Upper lobe of right lung (tissue), 1 donor: ENCODE measurements at regions not wholly inside any gene's neighbourhood (a gene's known extent, or its start where the extent isn't known, plus 50 kb on each side); places are given as distances from the start of the nearest gene placed in this dataset.
"Not testable (repeated sequence)": the region's sequence is repeated elsewhere in the genome, so short reads cannot be mapped to it uniquely, and the experiment has no call there.

Source experiments
- ATAC-seq: fragments of 200-7000 bp; cut with Tn5 transposase; one replicate; pipeline ENCODE4 v1.9.1; 2020; ENCODE audit warnings: mild to moderate bottlenecking, moderate library complexity
- DNase-seq: peaks from one replicate; pipeline ENCODE4 v3.0.0-alpha.2; 2020
- H3K27ac ChIP-seq: fragments of 200-600 bp; one replicate; pipeline ENCODE4 v1.8.0; 2022
- H3K27me3 ChIP-seq: fragments of 200-600 bp; one replicate; pipeline ENCODE4 v1.8.0; 2022; ENCODE audit warnings: mild to moderate bottlenecking
- H3K36me3 ChIP-seq: fragments of 200-600 bp; one replicate; pipeline ENCODE4 v1.8.0; 2022
- H3K4me1 ChIP-seq: fragments of 200-600 bp; one replicate; pipeline ENCODE4 v1.8.0; 2022
- H3K4me3 ChIP-seq: fragments of 200-600 bp; one replicate; pipeline ENCODE4 v1.8.0; 2022; ENCODE audit warnings: mild to moderate bottlenecking
- H3K9me3 ChIP-seq: fragments of 200-600 bp; one replicate; pipeline ENCODE4 v1.8.0; 2022
- intact Hi-C: fragments of 100-400 bp; cut with DNase I; formaldehyde crosslinking; loops from one replicate; pipeline ENCODE4 v1.11.0; 2022
- TF ChIP-seq, protein P1 (sequence below): fragments of 200-600 bp; IDR thresholded peaks from one replicate; pipeline ENCODE4 v1.8.0; 2022; ENCODE audit warnings: antibody characterized with exemption
- donor health status: DM: no; HTN: yes; CAD: no; lungs with severe emphysema.

DNA sequence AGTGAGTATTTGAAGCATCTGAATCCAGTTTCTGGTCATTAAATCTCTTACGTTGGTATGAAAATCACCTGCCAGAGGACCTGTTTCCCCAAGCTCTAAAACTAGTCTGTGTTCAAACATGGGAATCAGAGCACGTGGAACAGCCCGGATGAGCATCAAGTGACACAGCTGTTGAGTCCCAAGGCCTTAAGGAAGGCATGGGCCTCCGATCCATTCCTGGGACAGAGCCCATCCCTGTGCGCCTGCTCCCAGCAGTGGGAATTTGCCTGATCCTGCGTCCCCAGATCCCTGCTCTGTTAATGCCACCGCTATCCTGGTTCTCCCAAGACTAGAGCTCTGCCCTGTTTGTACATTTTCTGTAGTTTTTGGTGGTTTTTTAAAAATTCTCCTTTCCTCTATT lies 68.4 kb upstream of the FBXO28 start:
- intact Hi-C loops, result no loop called here
- Histone ChIP-seq H3K27ac (no peak overlapping the region), H3K27me3 (no peaks in the 10 kb centered on the region), H3K4me1 (no peaks in the 10 kb centered on the region), H3K36me3 (no peaks in the 10 kb centered on the region), H3K4me3 (no peak overlapping the region), H3K9me3 (no peaks in the 10 kb centered on the region)
- ATAC-seq, result no peak
- DNase-seq, result no peak
- TF ChIP-seq, protein P1, sequence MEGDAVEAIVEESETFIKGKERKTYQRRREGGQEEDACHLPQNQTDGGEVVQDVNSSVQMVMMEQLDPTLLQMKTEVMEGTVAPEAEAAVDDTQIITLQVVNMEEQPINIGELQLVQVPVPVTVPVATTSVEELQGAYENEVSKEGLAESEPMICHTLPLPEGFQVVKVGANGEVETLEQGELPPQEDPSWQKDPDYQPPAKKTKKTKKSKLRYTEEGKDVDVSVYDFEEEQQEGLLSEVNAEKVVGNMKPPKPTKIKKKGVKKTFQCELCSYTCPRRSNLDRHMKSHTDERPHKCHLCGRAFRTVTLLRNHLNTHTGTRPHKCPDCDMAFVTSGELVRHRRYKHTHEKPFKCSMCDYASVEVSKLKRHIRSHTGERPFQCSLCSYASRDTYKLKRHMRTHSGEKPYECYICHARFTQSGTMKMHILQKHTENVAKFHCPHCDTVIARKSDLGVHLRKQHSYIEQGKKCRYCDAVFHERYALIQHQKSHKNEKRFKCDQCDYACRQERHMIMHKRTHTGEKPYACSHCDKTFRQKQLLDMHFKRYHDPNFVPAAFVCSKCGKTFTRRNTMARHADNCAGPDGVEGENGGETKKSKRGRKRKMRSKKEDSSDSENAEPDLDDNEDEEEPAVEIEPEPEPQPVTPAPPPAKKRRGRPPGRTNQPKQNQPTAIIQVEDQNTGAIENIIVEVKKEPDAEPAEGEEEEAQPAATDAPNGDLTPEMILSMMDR, result no peak

DNA sequence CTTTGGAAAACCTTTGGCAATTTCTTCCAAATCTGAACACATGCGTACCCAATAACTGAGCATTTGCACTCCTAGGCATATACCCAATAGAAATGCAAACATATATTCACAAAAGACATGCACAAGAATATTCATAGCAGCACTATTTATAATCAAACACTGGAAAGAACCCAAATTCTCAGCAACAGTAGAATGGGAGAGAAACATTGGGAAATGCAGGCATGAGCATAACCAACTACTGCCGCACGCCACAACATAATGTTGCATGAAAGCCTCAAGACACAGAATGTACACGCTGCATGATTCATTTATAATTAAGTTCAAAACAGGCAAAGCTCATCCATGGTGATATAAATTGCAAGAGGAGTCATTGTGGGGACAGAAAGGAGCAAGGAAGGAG lies 69.5 kb upstream of the FBXO28 start:
- H3K9me3 ChIP-seq, result no peaks in the 10 kb centered on the region
- no peak overlapping the region for H3K27ac ChIP-seq
- TF ChIP-seq, protein P1, result no peak
- no peaks in the 10 kb centered on the region for H3K4me1 ChIP-seq
- intact Hi-C loops, result no loop called here
- ATAC-seq (no peak), DNase-seq (no peak)
- H3K36me3 ChIP-seq, result no peaks in the 10 kb centered on the region
- no peaks in the 10 kb centered on the region for H3K27me3 ChIP-seq
- no peak overlapping the region for H3K4me3 ChIP-seq

DNA sequence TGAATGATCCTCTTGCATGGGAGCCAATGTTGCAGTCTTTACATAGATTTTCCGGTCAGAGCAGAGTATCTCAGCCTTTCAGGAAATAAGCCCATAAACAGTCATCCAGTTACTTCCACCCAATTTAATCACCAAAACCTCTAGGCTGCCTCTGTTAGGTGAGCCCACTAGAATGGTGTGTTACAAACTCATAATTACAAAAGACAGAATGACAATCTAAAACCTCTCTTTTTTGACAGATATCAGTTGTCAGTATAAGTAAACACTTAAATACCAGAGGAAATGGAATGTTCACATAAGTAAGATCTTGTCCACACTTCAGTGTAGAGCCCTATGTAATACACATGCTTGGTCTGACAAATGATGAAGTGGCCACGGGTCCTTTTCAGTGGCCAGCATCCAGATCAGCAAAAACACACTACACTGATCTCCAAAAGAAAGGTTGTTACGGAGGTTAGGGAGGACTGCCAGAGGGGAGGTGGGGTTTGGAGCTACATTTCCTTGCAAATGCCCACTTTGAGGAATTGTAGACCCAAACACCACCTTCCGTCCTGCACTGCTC lies 71.3 kb upstream of the FBXO28 start:
- no peak for DNase-seq
- Histone ChIP-seq H3K27me3 (no peaks in the 10 kb centered on the region), H3K27ac (no peak overlapping the region), H3K9me3 (no peaks in the 10 kb centered on the region), H3K36me3 (no peaks in the 10 kb centered on the region), H3K4me3 (no peak overlapping the region), H3K4me1 (no peaks in the 10 kb centered on the region)
- ATAC-seq, result no peak
- TF ChIP-seq, protein P1, result no peak
- intact Hi-C loops, result no loop called here

DNA sequence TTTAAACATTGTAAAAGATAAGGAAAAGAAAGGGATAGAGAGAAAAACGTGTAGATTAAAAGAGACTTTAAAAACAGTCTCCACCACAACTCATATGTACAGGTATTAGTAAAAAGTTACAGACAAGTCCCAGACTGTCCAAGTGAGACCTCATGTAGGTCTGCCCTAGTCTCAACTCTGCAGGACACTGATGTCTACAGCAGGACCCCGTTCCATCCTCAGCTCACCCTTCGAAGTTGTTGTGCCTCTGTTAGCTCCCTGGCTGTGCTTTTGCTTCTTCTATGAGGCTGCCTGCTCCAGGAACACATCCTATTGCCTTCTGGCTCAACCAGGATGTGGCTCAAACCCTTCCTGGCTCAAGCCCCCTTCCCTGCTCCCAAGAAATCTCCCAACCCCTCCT lies 72.9 kb upstream of the FBXO28 start:
- TF ChIP-seq, protein P1, result no peak
- Histone ChIP-seq H3K9me3 (no peaks in the 10 kb centered on the region), H3K4me1 (no peaks in the 10 kb centered on the region), H3K36me3 (no peaks in the 10 kb centered on the region), H3K4me3 (no peak overlapping the region), H3K27ac (no peak overlapping the region), H3K27me3 (no peaks in the 10 kb centered on the region)
- ATAC-seq, result no peak
- DNase-seq, result no peak
- intact Hi-C loops, result no loop called here

DNA sequence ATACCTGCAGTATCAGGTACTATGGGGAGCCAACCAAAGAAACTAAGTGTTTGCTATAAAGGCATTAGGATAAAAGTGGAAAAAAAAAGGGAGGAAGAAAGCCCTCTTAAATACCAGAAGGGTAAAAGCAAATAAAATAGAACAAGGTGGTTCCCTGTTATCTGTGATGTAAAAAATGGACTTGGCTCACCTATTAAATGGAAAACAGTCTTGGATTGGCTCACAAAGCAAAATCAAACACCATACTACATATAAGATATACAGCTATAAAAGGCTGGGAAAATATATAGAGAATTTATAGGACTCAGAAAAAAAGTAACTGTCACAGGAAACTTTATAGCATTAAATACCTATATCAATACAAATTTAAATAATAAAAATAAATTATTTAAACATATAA lies 73.5 kb upstream of the FBXO28 start:
- H3K4me3 ChIP-seq, H3K4me1 ChIP-seq, ATAC-seq, intact Hi-C loops, H3K27ac ChIP-seq, H3K27me3 ChIP-seq, DNase-seq, H3K9me3 ChIP-seq, H3K36me3 ChIP-seq: not testable (repeated sequence)

DNA sequence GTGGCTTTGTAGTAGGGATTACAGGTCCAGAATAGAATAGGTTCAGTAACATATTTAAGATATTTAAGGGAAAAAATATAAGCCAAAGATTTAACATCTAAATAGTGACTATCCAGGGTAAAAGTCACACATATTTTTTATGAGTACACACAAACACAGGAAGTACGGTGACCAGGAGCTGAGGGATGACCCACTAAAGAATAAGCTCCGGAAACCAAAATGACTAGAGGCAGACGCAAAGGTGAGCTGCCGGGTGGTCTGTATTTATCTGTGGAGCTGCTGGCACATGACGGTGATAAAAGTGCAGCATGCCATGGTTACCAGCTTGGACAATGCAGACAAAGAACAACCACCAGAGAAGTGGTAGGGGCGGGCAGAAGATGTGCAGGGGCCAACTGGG lies 73.9 kb upstream of the FBXO28 start:
- H3K27ac ChIP-seq, H3K36me3 ChIP-seq, intact Hi-C loops, DNase-seq, H3K4me3 ChIP-seq, H3K27me3 ChIP-seq, H3K4me1 ChIP-seq, ATAC-seq, H3K9me3 ChIP-seq: not testable (repeated sequence)

DNA sequence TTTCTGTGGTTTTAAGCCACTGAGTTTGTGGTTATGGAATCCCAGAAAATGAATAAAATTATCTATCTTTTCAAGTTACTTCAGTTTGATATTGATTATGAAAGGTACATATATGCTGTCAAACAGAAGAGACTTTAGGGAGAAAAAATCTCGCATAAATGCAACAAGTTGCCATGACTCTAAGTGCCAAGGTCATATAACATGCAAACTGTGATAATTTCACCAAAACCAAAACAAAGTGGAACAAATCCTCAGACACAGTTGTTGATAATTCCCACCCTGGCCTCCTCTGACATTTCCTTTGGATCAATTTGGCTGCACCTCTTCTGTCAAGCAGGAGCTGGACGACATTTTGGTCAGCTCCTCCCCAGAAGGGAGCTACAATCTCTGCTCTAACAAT lies 75.1 kb upstream of the FBXO28 start:
- intact Hi-C loops, H3K4me3 ChIP-seq, H3K36me3 ChIP-seq: not testable (repeated sequence)

DNA sequence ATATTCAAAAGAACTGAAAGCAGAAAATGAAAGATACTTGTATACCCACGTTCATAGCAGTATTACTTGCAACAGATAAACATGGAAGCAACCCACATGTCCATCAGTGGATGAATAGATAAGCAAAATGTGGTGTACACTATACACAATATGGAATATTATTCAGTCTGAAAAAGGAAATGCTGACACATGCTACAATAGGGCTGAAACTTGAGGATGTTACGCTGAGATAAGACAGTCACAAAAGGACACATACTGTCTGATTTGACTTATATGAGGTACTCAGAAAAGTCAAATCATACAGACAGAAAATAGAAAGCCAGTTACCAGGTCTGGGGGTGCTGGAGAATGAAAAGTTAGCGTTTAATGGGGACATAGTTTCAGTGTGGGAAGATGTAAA lies 76.5 kb upstream of the FBXO28 start:
- intact Hi-C loops, H3K4me1 ChIP-seq, H3K27me3 ChIP-seq, H3K9me3 ChIP-seq, H3K36me3 ChIP-seq, DNase-seq, H3K27ac ChIP-seq, ATAC-seq, H3K4me3 ChIP-seq: not testable (repeated sequence)

More for the DNA sequence above, 75.1 kb upstream of the FBXO28 start:
- not testable (repeated sequence) for DNase-seq, H3K27me3 ChIP-seq, ATAC-seq, H3K4me1 ChIP-seq, H3K9me3 ChIP-seq, H3K27ac ChIP-seq

DNA sequence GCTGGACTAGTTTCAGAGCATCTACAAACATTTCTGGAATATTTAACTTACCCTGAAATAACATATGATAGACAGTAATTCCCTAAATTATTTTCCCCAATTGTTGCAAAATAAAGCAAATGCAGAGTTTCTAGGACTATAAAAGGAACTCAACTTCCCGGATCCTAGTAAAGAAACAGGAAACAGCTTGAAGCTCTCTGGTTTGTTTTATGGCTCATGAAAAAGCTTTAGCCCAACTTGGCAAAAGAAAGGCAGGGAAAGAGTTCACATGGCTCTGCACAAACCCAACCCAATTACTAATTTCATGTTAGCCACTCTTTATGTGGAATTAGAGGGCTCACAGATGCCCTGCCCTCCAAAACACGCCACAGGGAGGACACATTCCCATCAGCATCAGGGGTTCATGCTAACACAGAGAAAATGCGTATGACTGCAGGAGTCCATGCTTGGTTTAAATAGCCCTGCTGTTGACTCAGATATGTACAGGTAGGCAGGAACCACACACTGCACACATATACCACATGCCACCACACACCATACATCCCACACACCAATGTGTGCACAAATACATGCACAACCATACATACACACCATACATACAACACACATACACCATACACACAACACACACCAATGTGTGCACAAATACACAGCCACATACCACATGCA lies 81.2 kb upstream of the FBXO28 start:
- H3K4me3 ChIP-seq, H3K36me3 ChIP-seq, intact Hi-C loops, DNase-seq, H3K27ac ChIP-seq, H3K9me3 ChIP-seq, H3K4me1 ChIP-seq, H3K27me3 ChIP-seq: not testable (repeated sequence)
- peak; percentile 34 for ATAC-seq

DNA sequence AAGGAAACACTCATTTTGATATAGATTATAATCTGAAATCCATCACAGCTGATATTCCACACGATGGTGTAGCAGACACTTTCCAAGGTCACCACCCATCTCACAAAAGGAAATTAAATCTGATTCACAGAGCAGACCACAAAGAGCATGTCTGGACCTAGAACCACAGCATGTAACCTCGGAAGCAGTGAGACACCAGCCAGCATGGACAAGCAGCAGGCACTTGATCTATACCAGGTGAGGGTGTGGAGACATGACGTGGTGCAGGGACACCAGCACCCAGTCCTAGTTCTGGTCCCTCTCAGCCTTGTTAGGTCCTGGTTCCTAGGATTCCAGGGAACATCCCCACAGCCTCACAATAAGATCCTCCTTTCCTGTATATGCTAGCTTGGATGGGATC lies 81.9 kb upstream of the FBXO28 start:
- ATAC-seq, result peak; percentile 41
- H3K27ac ChIP-seq, H3K4me1 ChIP-seq, H3K36me3 ChIP-seq, intact Hi-C loops, DNase-seq, H3K9me3 ChIP-seq, H3K27me3 ChIP-seq, H3K4me3 ChIP-seq: not testable (repeated sequence)
